Fibroblast of lung (primary cell): ENCODE measurements at regions not wholly inside any gene's neighbourhood (a gene's known extent, or its start where the extent isn't known, plus 50 kb on each side); places are given as distances from the start of the nearest gene placed in this dataset.
A peak's percentile ranks its signal among the peaks of the same experiment; 100 is the strongest.

Experiments used
- DNase-seq, 2 donors: peaks; one replicate each; pipeline versions ENCODE4 v3.0.0 to v3.0.0-alpha.2; 2010; ENCODE audit warnings: low read depth in 2 of 2
- H2AFZ ChIP-seq: 2 replicates; pipeline ENCODE4 v1.5.1; 2012; ENCODE audit warnings: low read length, control low read depth, inconsistent platforms
- H3K27ac ChIP-seq: 2 replicates; pipeline ENCODE4 v1.5.1; 2011; ENCODE audit warnings: low read length, control low read depth; ENCODE audit not compliant: insufficient read depth
- H3K27me3 ChIP-seq: 2 replicates; pipeline ENCODE4 v1.5.1; 2011; ENCODE audit warnings: mild to moderate bottlenecking, low read length; ENCODE audit not compliant: control insufficient read depth, insufficient read depth
- H3K36me3 ChIP-seq: 2 replicates; pipeline ENCODE4 v1.5.1; 2011; ENCODE audit warnings: low read length; ENCODE audit not compliant: control insufficient read depth, insufficient read depth
- H3K4me1 ChIP-seq: 2 replicates; pipeline ENCODE4 v1.5.1; 2011; ENCODE audit warnings: low read length; ENCODE audit not compliant: control insufficient read depth, insufficient read depth; ENCODE audit errors: extremely low read depth
- H3K4me2 ChIP-seq: 2 replicates; pipeline ENCODE4 v1.5.1; 2011; ENCODE audit warnings: low read length, control low read depth; ENCODE audit not compliant: insufficient read depth; ENCODE audit errors: extremely low read depth
- H3K4me3 ChIP-seq, 4 experiments: fragments of 200-600 bp in 1 of 4; sonication (generic) in 1 of 4; replicated peaks in 1 of 4; 2 replicates each; pipeline ENCODE4 v1.5.1; 2011 to 2016; ENCODE audit warnings: low read length in 4 of 4, low read depth in 3 of 4, mild to moderate bottlenecking in 3 of 4, control low read depth in 2 of 4, inconsistent platforms in 1 of 4, mixed read lengths in 1 of 4; ENCODE audit not compliant: insufficient read depth in 1 of 4; ENCODE audit errors: control extremely low read depth in 1 of 4
- H3K79me2 ChIP-seq: 2 replicates; pipeline ENCODE4 v1.5.1; 2012; ENCODE audit warnings: mild to moderate bottlenecking, low read length, inconsistent platforms; ENCODE audit not compliant: control insufficient read depth, insufficient read depth
- H3K9ac ChIP-seq: 2 replicates; pipeline ENCODE4 v1.5.1; 2011; ENCODE audit warnings: mild to moderate bottlenecking, low read length, control low read depth; ENCODE audit not compliant: insufficient read depth
- H3K9me3 ChIP-seq: 2 replicates; pipeline ENCODE4 v1.5.1; 2012; ENCODE audit warnings: low read depth, low read length; ENCODE audit not compliant: control insufficient read depth, insufficient read depth
- H4K20me1 ChIP-seq: 2 replicates; pipeline ENCODE4 v1.5.1; 2011; ENCODE audit warnings: low read length; ENCODE audit not compliant: control insufficient read depth, insufficient read depth; ENCODE audit errors: extremely low read depth
- EZH2 ChIP-seq: IDR thresholded peaks from 2 replicates; pipeline ENCODE4 v1.5.1; 2012; ENCODE audit warnings: low read length, control low read depth, mild to moderate bottlenecking; ENCODE audit errors: missing control alignments
- TF ChIP-seq, protein P1 (sequence below), 2 donors: IDR thresholded peaks in 1 of 2; conservative IDR thresholded peaks in 1 of 2; 1 replicate in 1 of 2; 2 replicates in 1 of 2; pipeline ENCODE4 v1.5.1; 2011 to 2012; ENCODE audit warnings: low read length in 2 of 2, control low read depth in 1 of 2, inconsistent platforms in 1 of 2, low read depth in 1 of 2, mild to moderate bottlenecking in 1 of 2

DNA sequence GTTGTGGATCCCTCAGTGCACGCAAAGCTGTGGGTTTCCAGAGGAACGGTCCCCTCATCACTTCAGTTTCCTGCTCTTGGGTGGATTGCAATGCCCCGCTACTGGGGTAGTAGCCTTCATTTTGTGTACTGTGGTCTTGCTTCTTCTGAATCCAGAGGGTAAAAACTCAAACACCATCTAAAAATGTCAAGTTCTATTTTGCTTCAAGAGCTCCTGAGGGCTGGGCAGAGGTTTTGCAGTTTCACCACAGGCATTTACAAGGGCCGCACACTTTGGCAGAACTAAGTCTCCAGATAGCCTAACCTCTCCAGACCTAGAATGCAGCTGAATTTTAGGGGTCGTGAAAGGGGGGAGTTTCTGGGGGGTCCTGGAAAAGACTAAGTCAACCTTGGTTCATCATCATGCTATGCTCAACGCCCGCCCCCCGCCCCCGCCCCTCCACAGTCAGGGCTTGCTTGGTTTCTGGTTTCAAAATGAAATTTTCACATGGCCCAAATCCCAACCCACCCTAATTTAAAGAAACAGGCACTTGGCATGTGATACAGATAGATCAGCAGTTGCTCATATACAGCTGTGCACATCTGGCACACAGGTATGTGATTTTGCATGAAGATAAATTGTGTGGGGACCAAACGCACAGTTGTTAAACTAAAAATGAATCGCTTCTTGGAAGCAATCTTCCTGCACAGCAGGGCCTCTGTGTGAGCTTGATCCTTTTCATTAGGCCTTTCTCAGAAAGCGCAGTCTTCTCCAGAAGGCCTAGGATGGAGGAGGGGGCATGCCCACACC is 329.6 kb downstream of the OSR1 start:
- TF ChIP-seq, protein P1, sequence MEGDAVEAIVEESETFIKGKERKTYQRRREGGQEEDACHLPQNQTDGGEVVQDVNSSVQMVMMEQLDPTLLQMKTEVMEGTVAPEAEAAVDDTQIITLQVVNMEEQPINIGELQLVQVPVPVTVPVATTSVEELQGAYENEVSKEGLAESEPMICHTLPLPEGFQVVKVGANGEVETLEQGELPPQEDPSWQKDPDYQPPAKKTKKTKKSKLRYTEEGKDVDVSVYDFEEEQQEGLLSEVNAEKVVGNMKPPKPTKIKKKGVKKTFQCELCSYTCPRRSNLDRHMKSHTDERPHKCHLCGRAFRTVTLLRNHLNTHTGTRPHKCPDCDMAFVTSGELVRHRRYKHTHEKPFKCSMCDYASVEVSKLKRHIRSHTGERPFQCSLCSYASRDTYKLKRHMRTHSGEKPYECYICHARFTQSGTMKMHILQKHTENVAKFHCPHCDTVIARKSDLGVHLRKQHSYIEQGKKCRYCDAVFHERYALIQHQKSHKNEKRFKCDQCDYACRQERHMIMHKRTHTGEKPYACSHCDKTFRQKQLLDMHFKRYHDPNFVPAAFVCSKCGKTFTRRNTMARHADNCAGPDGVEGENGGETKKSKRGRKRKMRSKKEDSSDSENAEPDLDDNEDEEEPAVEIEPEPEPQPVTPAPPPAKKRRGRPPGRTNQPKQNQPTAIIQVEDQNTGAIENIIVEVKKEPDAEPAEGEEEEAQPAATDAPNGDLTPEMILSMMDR (conservative IDR thresholded peaks at IDR 0.05 in 1 of 2, IDR thresholded peaks at IDR 0.05 in 1 of 2; ENCODE audit: low read depth in 1 of 2, low read length in 2 of 2), result no peak
- no peak for TF ChIP-seq EZH2
- Histone ChIP-seq H3K9ac (no peak overlapping the region), H3K27ac (no peak overlapping the region), H3K4me3 (no peak overlapping the region), H4K20me1 (no peaks in the 10 kb centered on the region), H3K9me3 (no peaks in the 10 kb centered on the region), H3K4me2 (no peak overlapping the region), H3K36me3 (no peaks in the 10 kb centered on the region), H2AFZ (no peak overlapping the region), H3K27me3 (no peaks in the 10 kb centered on the region), H3K79me2 (no peaks in the 10 kb centered on the region), H3K4me1 (no peaks in the 10 kb centered on the region)
- DNase-seq, result peak in 1 of 2 donors; percentile 38

DNA sequence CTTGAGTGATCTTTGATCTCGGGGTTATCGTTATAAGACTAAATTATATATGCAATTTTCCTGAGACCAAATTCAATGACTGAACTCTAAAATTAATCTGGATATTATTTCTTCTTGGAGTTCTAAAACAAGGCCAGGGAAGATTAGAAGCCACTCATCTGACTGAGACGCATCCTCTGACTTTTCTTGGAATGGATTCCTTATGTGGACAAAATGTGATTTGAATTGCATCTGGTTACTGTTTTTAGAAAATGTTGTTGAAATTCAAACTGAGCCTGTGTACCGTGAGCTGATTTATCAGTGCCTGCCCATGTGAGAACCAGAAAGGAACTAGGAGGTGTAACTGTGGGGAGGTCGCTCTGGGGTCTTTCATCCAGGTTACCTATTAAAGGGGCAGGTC is 330.8 kb downstream of the OSR1 start:
- H3K9me3 ChIP-seq, result no peaks in the 10 kb centered on the region
- H3K4me3 ChIP-seq, result no peak overlapping the region
- TF ChIP-seq, protein P1 (conservative IDR thresholded peaks at IDR 0.05 in 1 of 2, IDR thresholded peaks at IDR 0.05 in 1 of 2; ENCODE audit: low read depth in 1 of 2, low read length in 2 of 2), result no peak
- TF ChIP-seq EZH2, result no peak
- H3K79me2 ChIP-seq, result no peaks in the 10 kb centered on the region
- no peaks in the 10 kb centered on the region for H4K20me1 ChIP-seq
- DNase-seq, result no peak
- no peaks in the 10 kb centered on the region for H3K27me3 ChIP-seq
- H3K9ac ChIP-seq, result no peak overlapping the region
- no peak overlapping the region for H3K4me2 ChIP-seq
- no peak overlapping the region for H3K27ac ChIP-seq
- H2AFZ ChIP-seq, result no peak overlapping the region
- H3K36me3 ChIP-seq, result no peaks in the 10 kb centered on the region
- H3K4me1 ChIP-seq, result no peaks in the 10 kb centered on the region

DNA sequence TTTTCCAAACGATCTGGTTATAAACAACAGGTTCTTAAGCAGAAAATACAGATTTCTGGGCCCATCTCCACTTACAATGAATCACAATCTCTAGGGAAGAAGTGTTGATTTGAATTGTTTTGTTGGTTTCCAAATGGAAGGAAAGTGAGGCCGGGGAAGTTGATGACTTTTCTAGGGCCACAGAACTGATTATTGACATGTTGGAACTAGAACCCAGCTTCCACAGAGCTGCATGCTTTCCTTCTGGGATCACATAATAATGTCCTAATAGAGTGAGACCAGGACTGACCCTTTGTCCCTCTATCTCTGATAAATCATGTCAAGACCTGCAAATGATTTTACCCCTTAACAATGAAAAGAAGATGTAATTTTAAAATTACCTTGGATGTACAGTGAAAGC is 332.2 kb downstream of the OSR1 start:
- Histone ChIP-seq H3K27me3 (no peaks in the 10 kb centered on the region), H3K9me3 (no peaks in the 10 kb centered on the region), H3K4me1 (peaks cover 7% of the 10 kb centered on the region), H4K20me1 (no peaks in the 10 kb centered on the region), H3K27ac (no peak overlapping the region), H3K9ac (no peak overlapping the region), H3K79me2 (no peaks in the 10 kb centered on the region), H3K4me3 (no peak overlapping the region), H3K36me3 (no peaks in the 10 kb centered on the region), H3K4me2 (no peak overlapping the region), H2AFZ (no peak overlapping the region)
- no peak for TF ChIP-seq EZH2
- TF ChIP-seq, protein P1 (conservative IDR thresholded peaks at IDR 0.05 in 1 of 2, IDR thresholded peaks at IDR 0.05 in 1 of 2; ENCODE audit: low read depth in 1 of 2, low read length in 2 of 2), result no peak
- DNase-seq, result no peak
